GM19324 (cell line): ENCODE measurements at regions not wholly inside any gene's neighbourhood (a gene's known extent, or its start where the extent isn't known, plus 50 kb on each side); places are given as distances from the start of the nearest gene placed in this dataset.
"Not testable (repeated sequence)": the region's sequence is repeated elsewhere in the genome, so short reads cannot be mapped to it uniquely, and the experiment has no call there.

Experiments
- ATAC-seq: cut with Tn5 transposase; IDR thresholded peaks from one replicate; pipeline ENCODE4 v1.9.1; 2021; ENCODE audit warnings: mild to moderate bottlenecking, moderate library complexity; ENCODE audit not compliant: unreplicated experiment, low FRiP score

DNA sequence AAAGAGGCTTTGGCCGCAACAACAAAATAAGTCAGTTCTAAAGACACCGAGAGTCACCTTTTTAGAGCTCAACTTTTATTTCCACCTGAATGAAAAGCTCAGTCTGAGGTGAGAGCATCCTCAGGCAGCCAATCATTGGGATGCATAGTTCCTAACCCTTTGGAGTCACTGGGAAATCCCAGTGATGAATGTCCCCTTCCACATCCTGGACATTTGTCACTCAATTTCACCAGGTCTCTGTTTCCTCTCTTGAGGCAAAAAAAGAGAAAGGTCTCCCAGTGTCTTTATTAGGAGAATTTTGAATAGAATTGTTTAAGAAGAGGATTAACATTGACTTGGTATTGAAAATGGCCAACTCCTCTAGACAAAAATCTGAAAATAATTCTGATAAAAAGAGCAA lies 137.5 kb upstream of the SPRED1 start:
- ATAC-seq, result no peak

GRCh38 chr15:38117781-38118180 lies 134.9 kb upstream of the SPRED1 start:
- no peak for ATAC-seq

DNA sequence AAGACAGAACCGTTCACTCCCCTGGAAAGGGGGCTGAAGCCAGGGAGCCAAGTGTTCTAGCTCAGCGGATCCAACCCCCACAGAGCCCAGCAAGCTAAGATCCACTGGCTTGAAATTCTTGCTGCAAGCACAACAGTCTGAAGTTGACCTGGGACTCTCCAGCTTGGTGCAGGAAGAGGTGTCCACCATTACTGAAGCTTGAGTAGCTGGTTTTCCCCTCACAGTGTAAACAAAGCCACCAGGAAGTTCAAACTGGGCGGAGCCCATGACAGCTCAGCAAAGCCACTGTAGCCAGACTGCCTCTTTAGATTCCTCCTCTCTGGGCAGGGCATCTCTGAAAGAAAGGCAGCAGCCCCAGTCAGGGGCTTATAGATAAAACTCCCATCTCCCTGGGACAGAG lies 132.8 kb upstream of the SPRED1 start:
- ATAC-seq, result not testable (repeated sequence)

GRCh38 chr15:38127306-38127771 lies 125.3 kb upstream of the SPRED1 start:
- ATAC-seq, result no peak

DNA sequence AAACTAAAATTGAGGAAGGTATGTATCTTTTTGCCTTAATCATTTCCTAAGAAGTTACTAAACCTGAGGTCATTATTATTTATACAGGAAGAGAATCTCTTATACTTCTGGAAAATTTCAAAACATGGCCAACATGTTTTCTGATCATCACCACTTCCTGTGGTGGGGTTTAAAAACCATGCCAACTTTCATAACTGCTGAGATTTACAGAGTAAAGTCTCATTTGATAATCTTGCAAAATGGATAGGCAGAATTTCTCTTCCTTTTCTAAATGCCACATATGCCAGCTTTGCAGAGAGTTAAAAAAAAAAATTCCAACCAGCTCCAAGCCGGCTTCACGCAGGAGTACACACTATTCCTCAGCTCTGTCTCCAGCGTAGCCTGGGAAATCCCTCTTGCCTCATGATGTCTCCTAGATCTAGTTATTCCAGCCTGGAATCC lies 124.3 kb upstream of the SPRED1 start:
- ATAC-seq, result no peak

DNA sequence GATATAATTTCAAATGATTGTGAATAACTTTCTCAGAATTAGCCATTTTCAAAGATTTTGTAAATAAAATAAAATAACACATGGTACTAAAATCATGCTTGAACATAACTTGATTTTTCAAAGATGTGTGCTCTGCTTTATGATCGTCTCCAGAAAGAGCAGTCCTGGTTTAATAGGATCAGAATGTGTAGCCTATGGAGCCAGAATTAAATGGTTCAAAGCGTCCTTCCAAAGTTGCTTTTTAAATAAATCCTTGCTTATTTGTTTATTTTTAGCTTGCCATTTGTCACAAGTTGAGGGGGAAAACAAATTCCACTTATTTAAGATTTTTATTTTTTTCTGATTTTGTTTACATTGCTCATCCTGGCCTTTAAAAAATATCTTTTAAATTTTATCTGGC lies 123.7 kb upstream of the SPRED1 start:
- ATAC-seq, result no peak

DNA sequence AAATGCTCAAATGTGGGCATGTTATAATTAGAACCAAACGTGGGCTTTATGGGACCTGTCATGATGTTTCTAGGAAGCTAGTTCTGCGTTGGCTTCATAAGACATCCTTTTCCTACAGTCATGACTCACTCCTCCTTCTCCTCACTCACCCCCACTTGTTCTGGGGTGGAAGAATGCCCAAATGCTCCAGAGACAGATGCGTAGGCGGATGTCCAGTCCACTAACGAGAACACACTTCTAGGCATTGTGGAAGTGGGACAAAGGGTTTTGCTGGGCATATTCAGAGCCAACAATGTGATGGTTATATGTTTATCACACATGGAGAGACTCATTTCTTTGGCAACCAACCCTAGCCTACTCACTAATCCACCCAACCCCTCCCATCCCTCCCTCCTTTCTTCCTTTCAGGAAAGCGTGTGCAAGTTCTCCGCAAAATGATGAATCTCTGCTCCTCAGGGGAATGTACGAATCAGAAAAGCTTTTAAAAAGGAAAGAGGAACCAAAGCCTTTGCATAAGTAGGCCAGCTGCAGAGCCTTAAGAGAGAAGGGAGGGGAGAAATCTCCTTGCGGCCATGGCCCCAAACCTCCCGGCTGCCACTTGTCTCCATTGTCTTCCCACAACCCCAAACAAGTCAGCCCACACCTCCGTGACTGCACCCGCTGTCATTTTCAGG lies 123.0 kb upstream of the SPRED1 start:
- peak; percentile 91 for ATAC-seq

DNA sequence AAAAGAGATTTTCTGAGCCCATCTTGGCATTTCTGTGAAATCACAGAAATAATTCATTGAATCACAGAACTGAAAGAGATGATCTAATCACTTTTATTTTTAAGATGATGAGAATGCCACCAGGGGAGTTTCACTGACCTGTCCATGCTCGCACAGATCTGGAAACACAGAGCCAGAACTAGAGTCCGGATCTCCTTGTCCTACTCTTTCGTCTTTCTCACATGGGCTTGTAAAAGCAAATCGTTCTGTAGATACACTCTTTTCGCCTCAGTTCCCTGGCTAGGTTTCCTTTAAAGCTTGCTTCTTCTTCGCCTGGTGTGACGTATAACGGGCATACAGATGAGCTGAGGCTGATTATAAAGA lies 122.5 kb upstream of the SPRED1 start:
- peak; percentile 47 for ATAC-seq

- ATAC-seq, result no peak
Measured at GRCh38 chr15:38130740-38131498, 121.7 kb upstream of the SPRED1 start.

GRCh38 chr15:38134252-38134651 lies 118.4 kb upstream of the SPRED1 start:
- no peak for ATAC-seq

GRCh38 chr15:38142195-38142594 lies 110.4 kb upstream of the SPRED1 start:
- not testable (repeated sequence) for ATAC-seq

GRCh38 chr15:38144921-38145320 lies 107.7 kb upstream of the SPRED1 start:
- no peak for ATAC-seq

GRCh38 chr15:38145651-38146111 lies 107.0 kb upstream of the SPRED1 start:
- ATAC-seq, result no peak

DNA sequence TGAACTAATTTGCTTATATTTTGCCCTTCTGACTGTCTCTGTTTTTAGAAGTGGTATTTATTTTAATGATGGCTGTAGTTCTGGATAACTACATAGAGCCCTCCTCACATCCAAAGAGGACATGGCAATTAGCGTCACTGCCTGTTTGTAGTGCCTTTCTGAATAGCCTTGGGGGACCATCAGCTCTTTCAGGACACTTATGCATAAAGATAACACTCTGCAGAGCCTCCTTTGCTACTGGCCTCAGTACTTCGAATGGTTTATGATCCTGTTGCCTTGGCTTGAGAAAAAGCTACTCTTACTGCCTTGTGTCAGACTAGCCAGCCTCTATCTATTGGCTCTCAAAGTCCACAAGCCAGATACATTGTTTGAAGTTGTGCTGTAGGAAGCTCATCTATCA lies 105.4 kb upstream of the SPRED1 start:
- no peak for ATAC-seq

- no peak for ATAC-seq
Measured at GRCh38 chr15:38148471-38148870, 104.2 kb upstream of the SPRED1 start.

- ATAC-seq, result no peak
Measured at GRCh38 chr15:38149315-38149714, 103.3 kb upstream of the SPRED1 start.

DNA sequence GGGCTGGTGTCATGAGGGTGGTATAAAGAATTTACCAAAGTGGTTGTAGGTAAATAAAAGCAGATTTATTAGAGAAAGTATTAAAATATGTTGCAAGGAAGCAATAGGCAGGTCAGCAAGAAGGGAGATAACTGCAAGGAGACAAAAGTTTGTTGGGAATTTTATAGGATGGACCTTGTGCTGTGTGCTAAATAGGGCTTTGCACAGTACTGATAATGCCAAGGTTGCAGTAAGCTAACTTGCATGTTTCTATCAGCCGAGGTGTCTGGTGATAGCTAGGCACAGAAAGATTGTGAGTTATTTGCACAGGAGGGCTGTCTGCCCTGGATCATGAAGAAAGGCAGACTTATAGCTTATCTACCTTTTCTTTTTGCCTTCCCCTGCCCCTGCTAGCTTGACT lies 102.5 kb upstream of the SPRED1 start:
- ATAC-seq, result no peak

DNA sequence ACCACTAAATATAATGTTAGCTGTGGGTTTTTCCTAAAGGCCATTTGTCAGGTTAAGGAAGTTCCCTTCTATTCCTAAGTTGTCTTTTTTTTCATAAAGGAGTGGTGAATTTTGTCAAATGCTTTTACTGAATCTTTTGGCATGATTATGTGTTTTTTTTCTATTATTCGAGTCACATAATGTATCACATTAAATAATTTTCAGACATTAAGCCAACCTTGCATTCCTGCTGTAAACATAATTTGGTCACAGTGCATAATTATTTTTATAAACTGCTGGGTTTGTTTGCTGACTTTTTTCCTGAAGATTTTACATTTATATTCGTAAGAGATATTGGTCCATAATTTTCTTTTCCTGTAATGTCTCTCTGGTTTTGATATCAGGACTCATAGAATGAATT lies 101.8 kb upstream of the SPRED1 start:
- no peak for ATAC-seq

DNA sequence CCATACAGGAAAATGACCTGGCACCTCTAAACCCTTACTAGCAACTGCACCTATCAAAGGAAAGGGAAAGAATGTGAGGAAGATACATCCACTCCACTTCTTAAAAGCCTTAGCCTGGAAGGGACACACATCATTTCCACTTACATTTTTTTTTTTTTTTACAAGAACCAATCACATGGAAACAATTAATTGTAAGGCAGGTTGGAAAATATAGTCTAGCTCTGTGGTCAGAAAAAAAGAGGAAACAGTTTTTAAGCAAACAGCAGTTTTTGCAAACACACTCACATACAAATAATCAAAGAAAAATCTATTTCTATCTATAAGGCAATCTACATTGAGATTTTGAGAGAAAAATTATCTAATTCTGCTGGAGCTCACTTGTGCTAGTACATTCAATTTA lies 98.9 kb upstream of the SPRED1 start:
- no peak for ATAC-seq

DNA sequence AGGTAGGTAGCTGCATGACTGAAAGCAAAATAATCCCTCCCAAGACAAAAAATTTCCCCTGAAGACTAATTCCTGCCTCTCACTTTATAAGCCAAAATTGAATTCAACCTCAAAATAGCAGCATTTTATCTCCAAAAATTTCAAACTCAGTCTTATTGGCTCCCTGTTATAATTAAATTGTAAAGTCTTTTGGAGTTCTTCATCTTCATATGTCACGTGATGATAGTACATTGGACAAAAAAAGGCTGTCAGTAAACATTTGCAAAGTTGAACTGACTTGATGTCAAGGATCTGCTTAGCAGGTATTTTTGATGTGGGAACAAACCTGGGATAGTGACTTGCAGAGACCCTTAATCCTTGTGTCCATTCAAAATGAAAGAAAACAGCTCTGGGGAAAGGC lies 98.4 kb upstream of the SPRED1 start:
- no peak for ATAC-seq

- ATAC-seq, result no peak
Measured at GRCh38 chr15:38154837-38155236, 97.8 kb upstream of the SPRED1 start.

- no peak for ATAC-seq
Measured at GRCh38 chr15:38163658-38164057, 89.0 kb upstream of the SPRED1 start.
